ENCODE measurements at regions not wholly inside any gene's neighbourhood (a gene's known extent, or its start where the extent isn't known, plus 50 kb on each side); places are given as distances from the start of the nearest gene placed in this dataset.

DNA sequence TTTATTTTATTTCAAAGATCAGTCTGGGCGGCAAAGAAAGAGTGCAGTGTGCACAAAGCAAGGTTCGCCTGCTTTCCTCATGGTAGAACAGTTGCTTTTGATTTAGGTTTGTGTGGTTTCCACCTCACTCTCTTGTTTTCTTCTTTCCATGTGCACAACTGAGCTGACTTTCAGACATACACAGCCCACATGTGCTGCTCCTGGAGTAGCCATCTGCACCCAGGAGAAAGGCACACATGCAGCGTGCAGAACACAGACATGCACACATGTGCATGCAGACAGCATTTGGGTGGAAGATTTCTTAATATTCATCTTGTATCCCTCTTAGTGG, 302.1 kb downstream of the FZD1 start:
- DNase-seq (ENCODE audit: low read depth), result no peak
- TF ChIP-seq, protein P1, sequence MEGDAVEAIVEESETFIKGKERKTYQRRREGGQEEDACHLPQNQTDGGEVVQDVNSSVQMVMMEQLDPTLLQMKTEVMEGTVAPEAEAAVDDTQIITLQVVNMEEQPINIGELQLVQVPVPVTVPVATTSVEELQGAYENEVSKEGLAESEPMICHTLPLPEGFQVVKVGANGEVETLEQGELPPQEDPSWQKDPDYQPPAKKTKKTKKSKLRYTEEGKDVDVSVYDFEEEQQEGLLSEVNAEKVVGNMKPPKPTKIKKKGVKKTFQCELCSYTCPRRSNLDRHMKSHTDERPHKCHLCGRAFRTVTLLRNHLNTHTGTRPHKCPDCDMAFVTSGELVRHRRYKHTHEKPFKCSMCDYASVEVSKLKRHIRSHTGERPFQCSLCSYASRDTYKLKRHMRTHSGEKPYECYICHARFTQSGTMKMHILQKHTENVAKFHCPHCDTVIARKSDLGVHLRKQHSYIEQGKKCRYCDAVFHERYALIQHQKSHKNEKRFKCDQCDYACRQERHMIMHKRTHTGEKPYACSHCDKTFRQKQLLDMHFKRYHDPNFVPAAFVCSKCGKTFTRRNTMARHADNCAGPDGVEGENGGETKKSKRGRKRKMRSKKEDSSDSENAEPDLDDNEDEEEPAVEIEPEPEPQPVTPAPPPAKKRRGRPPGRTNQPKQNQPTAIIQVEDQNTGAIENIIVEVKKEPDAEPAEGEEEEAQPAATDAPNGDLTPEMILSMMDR (IDR thresholded peaks at IDR 0.05; ENCODE audit: insufficient read depth, low read depth, low read length), result no peak
- H3K4me3 ChIP-seq (ENCODE audit: low read depth, low read length), result no peak overlapping the region

DNA sequence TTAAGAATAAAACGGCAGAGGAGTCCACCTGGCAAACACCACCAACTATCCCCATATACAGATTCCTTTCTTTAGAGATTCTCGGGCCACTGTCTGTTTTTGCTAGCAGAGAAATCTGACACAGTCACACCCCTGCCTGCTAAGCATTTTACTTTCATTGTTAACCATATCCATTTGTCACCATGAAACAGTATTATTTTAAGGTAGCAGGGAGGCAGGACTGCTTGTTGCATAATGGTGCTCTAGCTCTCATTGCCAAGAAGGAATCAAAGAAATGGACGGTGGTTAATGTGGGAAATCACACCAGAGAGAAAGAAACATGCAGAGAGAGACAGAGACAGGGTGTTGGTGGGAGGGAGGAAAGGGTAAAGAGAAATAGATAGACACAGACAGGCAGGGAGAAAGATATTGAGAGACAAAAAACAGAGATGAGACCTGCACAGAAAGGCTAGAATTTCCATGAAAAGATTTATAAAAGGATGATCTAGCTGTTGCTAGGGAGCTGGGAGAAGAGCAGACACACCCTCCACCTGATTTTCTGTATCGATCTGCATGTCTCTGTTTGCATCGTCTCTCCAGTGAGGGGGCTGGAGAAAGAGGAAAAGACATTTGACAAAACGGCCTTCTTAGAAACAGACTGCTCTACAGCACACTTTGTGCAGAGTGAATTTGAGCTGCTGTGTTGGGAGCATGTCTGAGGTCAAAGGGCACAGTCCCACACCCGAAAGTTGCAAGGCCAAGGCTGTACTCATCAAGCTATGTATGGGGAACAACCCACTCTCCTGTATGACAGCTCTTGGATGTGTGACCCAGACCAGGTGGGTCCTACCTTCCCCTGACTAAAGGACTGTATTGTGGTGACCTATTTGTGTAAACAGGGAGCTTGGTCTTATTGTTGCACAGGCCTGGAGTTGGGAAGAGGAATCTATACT, 303.1 kb downstream of the FZD1 start:
- TF ChIP-seq, protein P1 (IDR thresholded peaks at IDR 0.05; ENCODE audit: insufficient read depth, low read depth, low read length), result no peak
- no peak overlapping the region for H3K4me3 ChIP-seq (ENCODE audit: low read depth, low read length)
- DNase-seq (ENCODE audit: low read depth), result no peak

DNA sequence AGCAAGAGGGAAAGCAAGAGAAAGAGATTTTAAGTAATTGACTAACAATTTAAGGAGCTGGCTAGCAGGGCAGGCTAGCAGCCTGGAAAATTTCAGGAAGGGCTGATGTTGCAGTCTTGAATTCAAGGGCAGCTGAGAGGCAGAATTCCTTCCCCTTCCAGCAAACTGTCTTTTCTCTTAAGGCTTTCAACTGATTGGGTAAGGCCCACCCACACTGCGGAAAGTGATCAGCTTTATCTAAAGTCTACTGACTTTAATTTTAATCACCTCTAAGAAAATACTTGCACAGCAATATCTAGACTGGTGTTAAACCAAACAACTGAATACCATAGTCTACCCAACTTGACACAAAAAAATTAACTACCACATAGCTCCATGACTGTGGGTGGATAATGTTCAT, 303.9 kb downstream of the FZD1 start:
- DNase-seq (ENCODE audit: low read depth), result no peak

DNA sequence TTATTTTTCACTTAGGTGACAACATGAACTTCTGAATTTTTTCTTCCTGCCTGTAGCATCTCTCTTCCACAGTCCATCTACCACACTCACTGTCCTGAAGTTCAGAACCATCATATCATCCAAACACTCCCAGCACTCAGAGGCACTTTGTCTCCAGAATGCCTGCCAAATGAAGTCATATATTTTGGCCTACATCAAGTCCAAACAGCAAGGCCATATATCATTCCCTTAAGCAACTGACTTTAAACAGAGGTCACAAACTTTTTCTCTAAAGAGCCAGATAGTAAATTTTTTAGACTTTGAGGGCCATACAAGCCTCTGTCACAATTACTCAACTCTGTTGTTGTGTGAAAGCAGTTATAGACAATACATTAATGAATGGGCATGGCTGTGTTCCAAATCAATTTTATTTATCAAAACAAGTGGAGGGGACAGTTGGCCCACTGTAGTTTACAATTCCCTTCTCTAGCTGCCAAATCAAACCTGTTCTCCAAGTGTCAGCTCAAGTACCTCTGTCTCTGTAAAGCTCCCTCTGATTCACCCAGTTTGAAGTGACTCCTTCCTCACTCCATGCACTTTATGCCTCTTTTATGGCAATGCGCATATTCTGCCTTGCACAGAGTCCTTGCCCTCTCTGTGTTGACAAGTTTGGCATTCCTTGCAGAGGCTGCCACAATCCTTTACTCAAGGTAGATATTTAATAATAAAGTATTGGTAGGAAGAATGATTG, 305.7 kb downstream of the FZD1 start:
- TF ChIP-seq, protein P1 (IDR thresholded peaks at IDR 0.05; ENCODE audit: insufficient read depth, low read depth, low read length), result no peak
- peak; percentile 6 for DNase-seq (ENCODE audit: low read depth)
- no peak overlapping the region for H3K4me3 ChIP-seq (ENCODE audit: low read depth, low read length)

More for the DNA sequence above, 303.9 kb downstream of the FZD1 start:
- no peak overlapping the region for H3K4me3 ChIP-seq (ENCODE audit: low read depth, low read length)
- TF ChIP-seq, protein P1 (IDR thresholded peaks at IDR 0.05; ENCODE audit: insufficient read depth, low read depth, low read length), result no peak

DNA sequence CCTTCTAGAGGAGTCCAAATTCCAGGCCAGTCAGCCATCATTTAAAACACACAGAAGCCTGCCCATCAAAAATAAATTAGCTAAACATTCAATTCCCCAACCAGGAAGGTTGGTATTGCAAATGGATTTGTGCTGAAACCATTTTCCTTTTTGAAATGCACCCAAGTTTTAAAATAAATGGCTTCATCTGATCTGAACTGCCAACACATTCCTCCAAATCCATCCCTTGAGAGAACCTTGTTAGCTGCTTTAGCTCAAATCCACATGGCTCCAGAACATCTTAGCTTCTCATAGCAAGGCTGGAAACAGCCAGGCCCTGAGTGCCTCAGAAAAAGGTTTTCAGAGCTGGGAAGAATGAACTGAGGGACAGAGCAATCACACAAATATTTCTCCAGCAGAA, 306.3 kb downstream of the FZD1 start:
- TF ChIP-seq, protein P1 (IDR thresholded peaks at IDR 0.05; ENCODE audit: insufficient read depth, low read depth, low read length), result no peak
- no peak for DNase-seq (ENCODE audit: low read depth)

DNA sequence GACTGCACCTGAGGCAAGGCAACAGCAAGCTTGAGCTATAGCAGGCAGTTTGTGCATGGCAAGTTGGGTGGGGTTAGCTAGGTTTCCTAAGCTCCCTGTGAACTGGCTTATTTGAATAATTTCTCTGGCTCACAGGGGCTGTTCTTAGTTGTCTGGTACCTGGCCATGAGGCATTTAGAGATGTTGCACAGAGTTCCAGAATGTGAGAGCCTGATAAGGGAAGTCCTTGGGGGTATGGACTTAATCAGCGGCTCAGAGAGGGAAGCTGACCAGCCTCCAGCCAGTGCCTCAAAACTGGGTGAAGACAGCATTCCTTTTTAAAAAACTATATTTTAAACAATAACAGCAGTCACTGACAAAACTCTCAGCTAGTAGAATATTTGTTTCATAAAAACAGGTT, 307.4 kb downstream of the FZD1 start:
- DNase-seq (ENCODE audit: low read depth), result no peak
- TF ChIP-seq, protein P1 (IDR thresholded peaks at IDR 0.05; ENCODE audit: insufficient read depth, low read depth, low read length), result no peak
- no peak overlapping the region for H3K4me3 ChIP-seq (ENCODE audit: low read depth, low read length)

More for the DNA sequence above, 306.3 kb downstream of the FZD1 start:
- H3K4me3 ChIP-seq (ENCODE audit: low read depth, low read length), result no peak overlapping the region
